ENCODE measurements at regions not wholly inside any gene's neighbourhood (a gene's known extent, or its start where the extent isn't known, plus 50 kb on each side); places are given as distances from the start of the nearest gene placed in this dataset.

GRCh38 chr7:126378642-126379041 lies 874.1 kb downstream of the GRM8 start:
- DNase-seq = no peak

DNA sequence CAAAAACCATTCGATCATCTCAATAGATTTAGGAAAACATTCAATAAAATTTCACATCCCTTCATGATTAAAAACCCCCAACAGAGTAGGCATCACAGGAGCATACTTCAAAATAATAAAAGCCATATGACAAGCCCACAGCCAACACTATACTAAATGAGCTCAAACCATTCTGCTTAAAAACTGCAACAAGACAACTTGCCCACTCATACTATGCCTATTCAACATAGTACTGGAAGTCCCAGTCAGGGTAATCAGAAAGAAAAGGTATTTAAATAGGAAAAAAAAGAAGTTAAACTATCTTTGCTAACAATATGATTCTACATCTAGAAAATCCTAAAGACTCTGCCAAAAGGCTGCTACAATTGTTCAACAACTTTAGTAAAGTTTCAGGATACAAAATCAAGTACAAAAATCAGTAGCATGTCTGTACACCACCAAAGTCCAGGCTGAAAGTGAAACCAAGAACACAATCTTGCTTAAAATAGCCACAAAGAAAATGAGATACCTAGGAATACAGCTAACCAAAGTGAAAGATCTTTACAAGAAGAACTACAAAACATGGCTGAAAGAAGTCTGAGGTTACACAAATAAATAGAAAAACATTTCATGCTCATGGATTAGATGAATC lies 882.6 kb downstream of the GRM8 start:
- DNase-seq = no peak

DNA sequence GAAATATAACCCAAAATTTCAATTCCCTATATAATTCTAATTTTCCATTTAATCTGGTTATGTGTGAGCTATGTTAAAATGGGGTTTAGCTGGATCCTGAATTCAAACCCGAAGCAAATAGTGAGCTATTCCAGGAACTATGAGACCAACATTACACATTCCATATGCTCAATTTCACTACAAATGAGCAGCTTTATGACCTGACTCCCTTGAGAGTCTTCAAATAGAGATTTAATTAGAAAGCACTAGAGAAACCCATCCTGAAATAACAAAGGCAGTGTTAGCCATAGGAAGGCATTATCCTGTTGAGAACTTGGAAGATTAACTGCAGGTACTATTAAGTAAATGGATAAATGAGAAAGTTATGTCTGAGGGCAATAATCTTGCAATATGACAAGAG lies 890.0 kb downstream of the GRM8 start:
- DNase-seq = no peak

DNA sequence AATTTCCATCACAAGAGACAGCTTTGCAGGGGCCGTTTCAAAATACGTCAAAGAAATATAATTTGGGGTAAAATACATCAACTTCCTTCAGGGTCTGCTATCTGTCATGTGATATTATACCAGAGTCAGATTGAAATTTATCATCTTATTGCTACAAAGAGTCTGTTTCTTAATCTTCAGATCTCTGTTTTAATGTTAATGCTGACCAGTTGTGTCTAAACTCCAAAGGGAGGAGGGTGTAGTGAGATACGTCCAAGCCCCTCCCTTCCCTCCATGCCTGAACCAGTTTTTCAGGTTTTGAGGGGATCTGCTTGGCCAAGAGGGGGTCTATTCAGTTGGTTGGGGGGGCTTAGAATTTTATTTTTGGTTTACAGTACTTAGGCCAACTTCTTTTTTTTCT lies 891.6 kb downstream of the GRM8 start:
- no peak for DNase-seq

GRCh38 chr7:126339813-126340212 lies 912.9 kb downstream of the GRM8 start:
- no peak for DNase-seq

- DNase-seq = no peak
Measured at GRCh38 chr7:126305671-126306070, 947.1 kb downstream of the GRM8 start.

DNA sequence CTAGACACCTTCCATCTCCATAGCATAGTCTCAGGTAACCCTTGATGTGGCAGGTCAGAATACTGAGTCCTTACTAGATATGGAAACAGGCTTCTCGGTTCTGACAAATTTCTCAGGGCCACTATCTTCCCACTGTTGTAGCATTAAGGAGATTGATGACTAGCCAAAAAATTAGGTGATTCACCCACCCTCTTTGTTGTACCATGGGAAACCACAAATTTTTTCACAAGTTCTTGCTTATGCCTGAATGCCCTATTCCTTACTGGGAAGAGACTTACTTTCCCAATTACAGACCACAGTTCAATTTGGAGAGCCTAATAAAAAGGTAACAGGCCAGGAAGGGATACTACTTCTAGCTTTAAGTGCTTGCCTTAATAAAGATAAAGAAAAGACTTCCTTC lies 948.8 kb downstream of the GRM8 start:
- DNase-seq = no peak

GRCh38 chr7:126302639-126303038 lies 950.1 kb downstream of the GRM8 start:
- no peak for DNase-seq

DNA sequence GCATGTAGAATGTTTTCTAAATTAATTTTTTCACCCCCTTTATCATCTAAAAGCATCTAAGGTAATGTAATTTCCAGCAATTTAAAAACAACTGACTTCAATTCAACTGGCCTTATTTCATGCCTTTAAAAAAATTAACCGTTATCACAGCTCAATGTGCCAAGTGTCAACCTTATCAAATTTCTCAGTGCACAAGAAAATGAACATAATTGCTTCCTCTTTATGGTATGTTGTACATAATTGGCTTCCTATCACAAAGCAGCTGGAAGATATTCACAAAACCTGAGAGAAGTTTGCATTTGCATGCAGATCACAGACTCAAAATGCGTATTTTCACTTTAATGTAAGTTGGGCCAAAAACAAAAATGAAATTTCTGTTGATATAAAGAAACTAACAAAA lies 966.4 kb downstream of the GRM8 start:
- no peak for DNase-seq

DNA sequence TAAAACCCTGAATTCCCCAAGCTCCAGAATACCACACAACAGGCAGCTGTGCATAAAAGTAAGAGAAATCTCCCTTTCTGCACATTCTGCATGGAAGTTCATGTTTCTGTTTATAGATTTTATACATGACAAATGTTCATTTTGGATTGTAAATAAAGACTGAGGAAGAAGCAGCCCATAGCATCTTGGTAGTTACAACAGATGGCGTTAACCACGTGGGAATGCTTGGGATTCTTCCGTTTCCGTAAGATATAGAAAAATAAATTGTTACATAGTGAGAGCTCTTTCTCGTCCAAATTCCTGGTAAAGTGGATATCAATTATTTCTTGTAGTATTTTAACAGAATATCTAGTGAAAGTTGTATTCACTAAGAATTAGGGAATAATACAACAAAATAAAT lies 1016.5 kb downstream of the GRM8 start:
- no peak for DNase-seq

GRCh38 chr7:126228356-126229061 lies 1024.2 kb downstream of the GRM8 start:
- DNase-seq = no peak

- no peak for DNase-seq
Measured at GRCh38 chr7:126227643-126228042, 1025.1 kb downstream of the GRM8 start.

DNA sequence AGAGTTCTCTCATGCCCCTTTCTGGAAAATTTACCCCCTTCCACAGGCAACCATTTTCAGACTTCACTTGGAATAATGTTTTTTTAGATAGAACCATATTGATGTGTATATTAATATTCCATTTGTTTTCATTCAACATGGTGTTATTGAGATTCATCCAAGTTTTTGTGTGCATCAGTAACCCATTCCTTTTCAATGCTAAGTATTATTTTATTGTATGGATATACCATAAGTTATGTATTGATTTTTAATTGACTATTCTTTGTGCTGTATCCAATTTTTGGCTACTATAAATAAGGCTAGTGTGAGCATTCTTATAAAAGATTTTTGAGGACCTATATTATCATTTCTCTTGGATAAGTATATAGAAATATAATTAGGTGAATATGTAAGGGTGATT lies 1025.7 kb downstream of the GRM8 start:
- DNase-seq = no peak

DNA sequence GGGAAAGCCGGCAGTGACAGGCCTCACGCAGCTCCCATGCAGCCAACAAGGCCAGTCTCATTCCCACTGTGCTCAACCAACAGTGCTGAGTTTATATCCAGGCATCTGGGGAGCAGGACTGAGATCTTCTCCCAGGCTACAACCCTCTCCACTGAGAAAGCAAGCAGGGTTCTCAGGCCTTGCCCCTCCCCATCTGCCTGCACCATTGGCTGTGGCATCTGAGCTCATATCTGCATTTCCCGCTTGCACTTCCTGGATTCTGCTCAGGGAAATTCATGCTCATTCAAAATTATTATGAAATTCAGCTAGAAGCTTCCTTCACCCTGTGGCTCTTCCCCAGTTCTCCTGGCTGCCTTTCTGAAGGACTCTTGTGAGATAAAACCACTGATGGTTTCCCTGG lies 1029.0 kb downstream of the GRM8 start:
- no peak for DNase-seq

GRCh38 chr7:126222782-126223181 lies 1030.0 kb downstream of the GRM8 start:
- no peak for DNase-seq

DNA sequence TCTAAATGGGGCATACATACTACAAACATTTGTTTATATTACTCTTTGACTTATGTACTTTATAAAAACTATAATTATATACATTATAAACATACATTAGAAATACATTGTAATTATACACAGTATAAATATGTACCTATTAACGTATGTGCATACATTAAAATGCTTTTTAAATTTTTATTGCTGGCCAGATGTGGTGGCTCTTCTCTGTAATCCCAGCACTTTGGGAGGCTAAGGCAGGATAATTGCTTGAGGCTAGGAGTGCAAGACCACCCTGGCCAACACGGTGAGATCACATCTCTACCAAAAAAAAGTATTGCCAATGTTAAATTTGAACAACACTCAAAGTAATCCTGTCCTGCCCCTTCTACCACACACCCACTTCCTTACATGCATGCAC lies 1037.0 kb downstream of the GRM8 start:
- DNase-seq = no peak

- DNase-seq = no peak
Measured at GRCh38 chr7:126213876-126214275, 1038.9 kb downstream of the GRM8 start.

- DNase-seq = no peak
Measured at GRCh38 chr7:126211875-126212274, 1040.9 kb downstream of the GRM8 start.

DNA sequence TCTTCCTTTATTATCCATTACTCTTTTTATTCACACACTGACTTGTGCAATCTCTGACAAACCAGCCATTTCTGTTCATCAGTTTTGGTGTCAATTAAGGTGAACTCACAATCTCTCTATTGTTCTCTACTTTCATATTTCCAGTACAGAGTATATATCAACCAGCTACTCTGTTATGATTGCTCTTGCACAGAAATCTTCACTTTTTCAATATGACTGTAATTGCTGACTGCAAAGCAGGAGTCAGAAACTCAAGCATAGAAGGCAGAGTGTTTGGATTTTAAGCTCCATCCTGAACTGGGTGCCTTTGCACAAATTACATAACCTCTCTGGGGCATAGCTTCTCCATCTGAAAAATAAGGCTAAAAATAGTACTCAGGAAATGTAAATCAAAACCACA lies 1042.0 kb downstream of the GRM8 start:
- DNase-seq = no peak

- DNase-seq = no peak
Measured at GRCh38 chr7:126203185-126203584, 1049.6 kb downstream of the GRM8 start.

GRCh38 chr7:126202177-126202576 lies 1050.6 kb downstream of the GRM8 start:
- DNase-seq = no peak

- no peak for DNase-seq
Measured at GRCh38 chr7:126185959-126186580, 1066.7 kb downstream of the GRM8 start.

GRCh38 chr7:126179916-126180315 lies 1072.8 kb downstream of the GRM8 start:
- DNase-seq = no peak

DNA sequence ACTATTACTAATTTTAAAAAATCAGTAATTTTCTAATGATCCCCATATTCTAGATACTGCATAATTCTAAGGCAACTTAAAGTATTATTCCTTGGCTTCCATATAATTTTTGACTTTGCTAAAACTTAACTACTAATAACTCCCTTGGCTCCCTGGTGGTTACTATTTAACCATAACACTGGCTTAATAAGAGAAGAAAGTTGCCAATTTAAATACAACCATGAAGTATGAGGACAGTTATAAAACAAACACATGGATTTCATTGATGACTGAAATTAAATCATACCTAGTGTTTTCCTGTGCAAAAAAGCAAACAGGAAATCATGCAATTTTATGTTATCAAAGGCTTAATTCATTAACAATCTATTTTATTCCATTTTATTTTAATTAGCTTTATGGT lies 1073.9 kb downstream of the GRM8 start:
- DNase-seq = no peak

DNA sequence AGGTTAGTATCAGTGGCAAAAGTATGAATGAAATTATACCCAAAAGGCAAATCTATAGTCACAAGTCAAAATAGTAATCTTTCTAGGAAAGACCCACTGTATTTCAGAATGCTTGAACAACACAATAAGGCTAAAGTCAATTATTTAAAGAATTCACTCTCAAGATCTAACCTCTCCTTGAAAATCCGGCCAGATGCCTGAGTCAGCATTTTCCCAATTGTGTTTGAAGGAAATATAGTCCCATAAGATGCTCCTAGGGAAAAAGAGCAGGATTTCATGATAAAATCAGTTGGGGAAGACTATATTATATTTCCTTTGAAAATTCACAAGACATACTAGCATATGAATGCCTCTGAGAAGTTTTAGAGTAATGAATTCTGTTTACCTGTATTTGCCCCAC lies 1075.0 kb downstream of the GRM8 start:
- DNase-seq = no peak

Measured in NCI-H510A treated with DMSO at 0.1 percent for 48 hours (cell line).